HepG2 (cell line): ENCODE measurements at regions not wholly inside any gene's neighbourhood (a gene's known extent, or its start where the extent isn't known, plus 50 kb on each side); places are given as distances from the start of the nearest gene placed in this dataset.

ENCODE experiments used
- ATAC-seq: fragments of 200-7000 bp; cut with Tn5 transposase; 3 replicates; pipeline ENCODE4 v1.9.1; 2020; ENCODE audit warnings: mild to moderate bottlenecking, moderate library complexity
- BruUV-seq: library from RNA; stranded (reverse); fragments of 400-500 nt; replicated peaks from 2 replicates; lab custom pipeline; 2021; lab: Mats Ljungman, UMichigan
- CTCF ChIA-PET: fragments of 300-600 bp; formaldehyde crosslinking; extraction: SDS; loops from one replicate; lab custom pipeline; 2021; ENCODE audit warnings: low total read pairs, inconsistent platforms, low intra/inter-chr PET ratio; lab: Yijun Ruan, JAX
- POLR2A ChIA-PET: fragments of 350-600 bp; sonication (Branson Sonifier 250); formaldehyde crosslinking; loops from one replicate; lab custom pipeline; 2020; ENCODE audit warnings: antibody characterized with exemption, inconsistent platforms; lab: Yijun Ruan, JAX
- DNase-seq: peaks from one replicate; pipeline ENCODE4 v3.0.0-alpha.2; 2015; ENCODE audit warnings: low spot score
- FAIRE-seq: peaks from 3 replicates; lab custom pipeline; 2011; peaks lifted over from hg19 to GRCh38; lab: Jason Lieb, UNC
- H2AFZ ChIP-seq: one replicate; pipeline ENCODE4 v1.6.1; 2011; ENCODE audit warnings: low read length, inconsistent platforms
- H3K27ac ChIP-seq: fragments of 300-600 bp; 3 replicates; pipeline ENCODE4 v1.8.0; 2011; ENCODE audit warnings: mixed run types, mild to moderate bottlenecking, mixed read lengths, low read length, inconsistent platforms; ENCODE audit not compliant: insufficient read depth; ENCODE audit errors: extremely low read length
- H3K27me3 ChIP-seq, 2 experiments: fragments of 200-600 bp in 1 of 2; 2 replicates in 1 of 2; 3 replicates in 1 of 2; pipeline versions ENCODE4 v1.6.0 to v1.8.0; 2011; ENCODE audit warnings: low read length in 2 of 2, mild to moderate bottlenecking in 2 of 2, moderate library complexity in 2 of 2, inconsistent platforms in 1 of 2; ENCODE audit not compliant: insufficient read depth in 2 of 2, control insufficient read depth in 1 of 2
- H3K36me3 ChIP-seq, 2 experiments: fragments of 200-600 bp in 1 of 2; replicated peaks in 1 of 2; 2 replicates in 1 of 2; 3 replicates in 1 of 2; pipeline versions ENCODE4 v1.5.1 to v1.8.0; 2011; ENCODE audit warnings: low read length in 2 of 2, inconsistent platforms in 1 of 2; ENCODE audit not compliant: insufficient read depth in 2 of 2, control insufficient read depth in 1 of 2
- H3K4me1 ChIP-seq: 2 replicates; pipeline ENCODE4 v1.5.1; 2012; ENCODE audit warnings: low read length, inconsistent platforms; ENCODE audit not compliant: insufficient read depth
- H3K4me2 ChIP-seq: 2 replicates; pipeline ENCODE4 v1.6.0; 2011; ENCODE audit warnings: low read depth, low read length, inconsistent platforms
- H3K4me3 ChIP-seq, 3 experiments: fragments of 200-600 bp in 1 of 3; sonication (generic), shearing (Covaris generic) in 1 of 3; replicated peaks in 1 of 3; 2 replicates each; pipeline ENCODE4 v1.5.1; 2011 to 2016; ENCODE audit warnings: low read length in 3 of 3, inconsistent platforms in 2 of 3, low read depth in 2 of 3, mild to moderate bottlenecking in 2 of 3, control low read depth in 1 of 3, mixed read lengths in 1 of 3; ENCODE audit not compliant: insufficient read depth in 1 of 3
- H3K79me2 ChIP-seq: one replicate; pipeline ENCODE4 v1.6.1; 2011; ENCODE audit warnings: low read length, inconsistent platforms; ENCODE audit not compliant: insufficient read depth
- H3K9ac ChIP-seq: 2 replicates; pipeline ENCODE4 v1.6.0; 2011; ENCODE audit warnings: mild to moderate bottlenecking, low read depth, low read length, inconsistent platforms; ENCODE audit not compliant: insufficient read depth
- H3K9me3 ChIP-seq: 2 replicates; pipeline ENCODE4 v1.5.1; 2012; ENCODE audit warnings: mild to moderate bottlenecking, low read length
- H4K20me1 ChIP-seq: 2 replicates; pipeline ENCODE4 v1.6.0; 2011; ENCODE audit warnings: inconsistent platforms, mild to moderate bottlenecking, low read length, moderate library complexity; ENCODE audit not compliant: insufficient read depth
- MYNN ChIP-seq: sonication (generic); formaldehyde crosslinking; IDR thresholded peaks from 2 replicates; pipeline ENCODE4 v1.4.0; 2020; ENCODE audit warnings: mild to moderate bottlenecking, low read depth, missing genetic modification reagents
- TEF ChIP-seq: sonication (generic); formaldehyde crosslinking; IDR thresholded peaks from 2 replicates; pipeline ENCODE4 v1.5.0; 2020; ENCODE audit warnings: missing genetic modification reagents
- ZBTB40 ChIP-seq, 2 experiments: fragments of 450-650 bp in 1 of 2; sonication (generic) in 1 of 2; formaldehyde crosslinking in 1 of 2; IDR thresholded peaks; 2 replicates each; pipeline versions ENCODE4 v1.6.1 to v1.8.0; 2016 to 2022; ENCODE audit warnings: antibody characterized with exemption in 1 of 2, mild to moderate bottlenecking in 1 of 2, missing genetic modification reagents in 1 of 2
- ZNF138 ChIP-seq: sonication (generic); formaldehyde crosslinking; IDR thresholded peaks from 2 replicates; pipeline ENCODE4 v1.5.0; 2020; ENCODE audit warnings: mild to moderate bottlenecking, low read depth, missing genetic modification reagents
- WGBS: methylation state at CpG from one replicate; pipeline ENCODE4 v1.1.6; 2017; ENCODE audit warnings: low lambda C conversion rate; 5-methylcytosine and 5-hydroxymethylcytosine counted together
- in situ Hi-C: cut with HindIII; loops from 2 replicates; pipeline ENCODE4 v1.10.0; 2017; ENCODE audit warnings: low pct_unique_long_range_greater_than_20kb; ENCODE audit not compliant: extremely low pct_ligation_motif_present
- intact Hi-C: fragments of 100-400 bp; cut with micrococcal nuclease; formaldehyde crosslinking; loops from one replicate; pipeline ENCODE4 v1.10.0; 2022; ENCODE audit not compliant: unreplicated experiment
- TF ChIP-seq, protein P1 (sequence below): sonication (generic); formaldehyde crosslinking; conservative IDR thresholded peaks from 2 replicates; pipeline ENCODE4 v1.8.0; 2022; ENCODE audit warnings: mild to moderate bottlenecking, moderate library complexity, missing genetic modification reagents

GRCh38 chrX:137297167-137297566 lies 263.4 kb upstream of the GPR101 start:
- DNase-seq (no peak), ATAC-seq (no peak), FAIRE-seq (no peak)
- ChIA-PET POLR2A (no interaction called here), CTCF (no interaction called here)
- no peak overlapping the region for H3K9ac ChIP-seq
- no peak overlapping the region for H2AFZ ChIP-seq
- intact Hi-C loops (no loop called here), in situ Hi-C loops (no loop called here)
- no peaks in the 10 kb centered on the region for H3K36me3 ChIP-seq
- H3K79me2 ChIP-seq = no peaks in the 10 kb centered on the region
- no peak overlapping the region for H3K27ac ChIP-seq
- no peak overlapping the region for H3K4me2 ChIP-seq
- TF ChIP-seq, protein P1, sequence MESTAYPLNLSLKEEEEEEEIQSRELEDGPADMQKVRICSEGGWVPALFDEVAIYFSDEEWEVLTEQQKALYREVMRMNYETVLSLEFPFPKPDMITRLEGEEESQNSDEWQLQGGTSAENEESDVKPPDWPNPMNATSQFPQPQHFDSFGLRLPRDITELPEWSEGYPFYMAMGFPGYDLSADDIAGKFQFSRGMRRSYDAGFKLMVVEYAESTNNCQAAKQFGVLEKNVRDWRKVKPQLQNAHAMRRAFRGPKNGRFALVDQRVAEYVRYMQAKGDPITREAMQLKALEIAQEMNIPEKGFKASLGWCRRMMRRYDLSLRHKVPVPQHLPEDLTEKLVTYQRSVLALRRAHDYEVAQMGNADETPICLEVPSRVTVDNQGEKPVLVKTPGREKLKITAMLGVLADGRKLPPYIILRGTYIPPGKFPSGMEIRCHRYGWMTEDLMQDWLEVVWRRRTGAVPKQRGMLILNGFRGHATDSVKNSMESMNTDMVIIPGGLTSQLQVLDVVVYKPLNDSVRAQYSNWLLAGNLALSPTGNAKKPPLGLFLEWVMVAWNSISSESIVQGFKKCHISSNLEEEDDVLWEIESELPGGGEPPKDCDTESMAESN (CRISPR knock-in tag) = no peak
- TF ChIP-seq TEF (no peak), ZBTB40 (IDR thresholded peaks at IDR 0.05) (peak; percentile 72), ZBTB40 (CRISPR knock-in tag; IDR thresholded peaks at IDR 0.05) (no peak), ZNF138 (CRISPR knock-in tag) (no peak), MYNN (no peak)
- no peaks in the 10 kb centered on the region for H4K20me1 ChIP-seq
- no peaks in the 10 kb centered on the region for H3K4me1 ChIP-seq
- H3K4me3 ChIP-seq = no peak overlapping the region
- no TSS peak for BruUV-seq
- 37% methylated on average over 3 of the region's 4 CpGs for WGBS
- no peaks in the 10 kb centered on the region for H3K9me3 ChIP-seq
- H3K27me3 ChIP-seq = no peaks in the 10 kb centered on the region
